HG02642 (cell line): ENCODE measurements at regions not wholly inside any gene's neighbourhood (a gene's known extent, or its start where the extent isn't known, plus 50 kb on each side); places are given as distances from the start of the nearest gene placed in this dataset.

Experiments used
- ATAC-seq: cut with Tn5 transposase; IDR thresholded peaks from one replicate; pipeline ENCODE4 v1.9.1; 2021; ENCODE audit warnings: mild to moderate bottlenecking; ENCODE audit not compliant: unreplicated experiment, poor library complexity

GRCh38 chr9:87147839-87148238, 200.5 kb upstream of the GAS1 start:
- no peak for ATAC-seq

- no peak for ATAC-seq
Observed at GRCh38 chr9:87148331-87149104, 201.2 kb upstream of the GAS1 start.

- ATAC-seq: no peak
Observed at GRCh38 chr9:87149799-87150198, 202.5 kb upstream of the GAS1 start.

GRCh38 chr9:87152256-87152655, 204.9 kb upstream of the GAS1 start:
- no peak for ATAC-seq

- ATAC-seq: no peak
Observed at GRCh38 chr9:87156247-87156646, 208.9 kb upstream of the GAS1 start.

GRCh38 chr9:87157366-87158031, 210.2 kb upstream of the GAS1 start:
- ATAC-seq: no peak

- no peak for ATAC-seq
Observed at GRCh38 chr9:87158765-87159164, 211.5 kb upstream of the GAS1 start.

- ATAC-seq: no peak
Observed at GRCh38 chr9:87160148-87161102, 213.1 kb upstream of the GAS1 start.

- ATAC-seq: no peak
Observed at GRCh38 chr9:87167161-87167560, 219.9 kb upstream of the GAS1 start.

GRCh38 chr9:87167582-87167981, 220.3 kb upstream of the GAS1 start:
- ATAC-seq: no peak

GRCh38 chr9:87178302-87178701, 231.0 kb upstream of the GAS1 start:
- no peak for ATAC-seq

GRCh38 chr9:87179553-87180340, 232.4 kb upstream of the GAS1 start:
- no peak for ATAC-seq

- no peak for ATAC-seq
Observed at GRCh38 chr9:87180361-87180760, 233.1 kb upstream of the GAS1 start.

GRCh38 chr9:87180841-87181240, 233.5 kb upstream of the GAS1 start:
- no peak for ATAC-seq

- ATAC-seq: no peak
Observed at GRCh38 chr9:87181670-87182069, 234.4 kb upstream of the GAS1 start.

- no peak for ATAC-seq
Observed at GRCh38 chr9:87184956-87185642, 237.8 kb upstream of the GAS1 start.

GRCh38 chr9:87187656-87188055, 240.3 kb upstream of the GAS1 start:
- ATAC-seq: no peak

GRCh38 chr9:87189006-87189405, 241.7 kb upstream of the GAS1 start:
- no peak for ATAC-seq

GRCh38 chr9:87193151-87193550, 245.8 kb upstream of the GAS1 start:
- no peak for ATAC-seq
